Loucy (cell line): ENCODE measurements at regions not wholly inside any gene's neighbourhood (a gene's known extent, or its start where the extent isn't known, plus 50 kb on each side); places are given as distances from the start of the nearest gene placed in this dataset.

Source experiments
- CTCF ChIP-seq: fragments of 200-600 bp; sonication (generic); conservative IDR thresholded peaks from 2 replicates; pipeline ENCODE4 v1.5.1; 2014; ENCODE audit warnings: mild to moderate bottlenecking, antibody characterized with exemption, low read length
- EZH2phosphoT487 ChIP-seq: fragments of 200-600 bp; IDR thresholded peaks from 2 replicates; pipeline ENCODE4 v1.6.1; 2018; ENCODE audit warnings: antibody characterized with exemption, mild to moderate bottlenecking, moderate library complexity, borderline replicate concordance

GRCh38 chr3:143179603-143180002 lies 60.0 kb downstream of the CHST2 start:
- TF ChIP-seq EZH2phosphoT487 (no peak), CTCF (no peak)
